SK-N-MC (cell line): ENCODE measurements at regions not wholly inside any gene's neighbourhood (a gene's known extent, or its start where the extent isn't known, plus 50 kb on each side); places are given as distances from the start of the nearest gene placed in this dataset.
"Not testable (repeated sequence)": the region's sequence is repeated elsewhere in the genome, so short reads cannot be mapped to it uniquely, and the experiment has no call there.

Experiments used
- DNase-seq: peaks from one replicate; pipeline ENCODE4 v3.0.0-alpha.2; 2011; ENCODE audit warnings: low read depth, low spot score
- H3K27ac ChIP-seq: fragments of 200-600 bp; sonication (generic); 2 replicates; pipeline ENCODE4 v1.5.1; 2016; ENCODE audit warnings: mixed run types
- H3K36me3 ChIP-seq: fragments of 200-600 bp; sonication (generic); 2 replicates; pipeline ENCODE4 v1.6.1; 2017; ENCODE audit warnings: antibody characterized with exemption, low read length, mixed read lengths; ENCODE audit not compliant: insufficient read depth
- H3K4me3 ChIP-seq: fragments of 200-600 bp; sonication (generic); 2 replicates; pipeline ENCODE4 v1.5.1; 2016
- H3K9ac ChIP-seq: fragments of 200-600 bp; sonication (generic); 2 replicates; pipeline ENCODE4 v1.8.0; 2017; ENCODE audit warnings: mixed run types, mixed read lengths; ENCODE audit not compliant: insufficient read length
- H3K9me3 ChIP-seq: fragments of 200-600 bp; sonication (generic); 2 replicates; pipeline ENCODE4 v1.6.1; 2017; ENCODE audit warnings: low read depth, mild to moderate bottlenecking, antibody characterized with exemption, low read length, moderate library complexity, mixed read lengths
- EZH2 ChIP-seq: fragments of 200-600 bp; sonication (generic); IDR thresholded peaks from one replicate; pipeline ENCODE4 v1.6.1; 2017; ENCODE audit warnings: antibody characterized with exemption
- FOXP2 ChIP-seq: optimal IDR thresholded peaks from 2 replicates; pipeline ENCODE3; 2011; ENCODE audit warnings: mild to moderate bottlenecking, moderate library complexity; ENCODE audit not compliant: insufficient read depth; ENCODE audit errors: extremely low read length, control extremely low read depth
- POLR2AphosphoS5 ChIP-seq: IDR thresholded peaks from 2 replicates; pipeline ENCODE4 v1.6.1; 2012; ENCODE audit warnings: mild to moderate bottlenecking, low read depth, low read length, borderline replicate concordance

GRCh38 chr3:145294572-145294971, 866.4 kb downstream of the PLOD2 start:
- no peak for TF ChIP-seq FOXP2
- no peak for TF ChIP-seq POLR2AphosphoS5
- TF ChIP-seq EZH2: no peak
- no peak overlapping the region for H3K4me3 ChIP-seq
- no peaks in the 10 kb centered on the region for H3K36me3 ChIP-seq
- no peak overlapping the region for H3K9ac ChIP-seq
- H3K27ac ChIP-seq: no peak overlapping the region
- DNase-seq: no peak
- no peaks in the 10 kb centered on the region for H3K9me3 ChIP-seq

GRCh38 chr3:145307272-145307671, 853.7 kb downstream of the PLOD2 start:
- no peak for DNase-seq
- no peaks in the 10 kb centered on the region for H3K9me3 ChIP-seq

DNA sequence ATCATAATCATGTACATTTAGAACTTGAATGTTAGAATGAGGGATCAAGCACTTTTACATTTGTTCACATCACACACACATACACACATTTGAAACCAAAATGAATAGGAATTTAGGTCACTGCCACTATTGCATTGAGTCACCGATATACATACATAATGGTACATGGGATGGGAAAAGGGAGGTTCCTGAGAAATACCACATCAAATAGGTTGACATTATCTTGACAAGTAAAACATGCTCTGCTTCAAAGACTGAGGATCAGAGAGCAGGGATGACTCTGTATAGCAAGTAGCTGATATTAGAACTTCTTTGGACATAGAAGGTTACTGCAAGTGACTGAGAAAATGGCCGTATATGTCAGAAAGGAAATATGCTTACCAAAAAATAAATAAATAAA, 847.2 kb downstream of the PLOD2 start:
- Histone ChIP-seq H3K9me3 (no peaks in the 10 kb centered on the region), H3K27ac (no peak overlapping the region), H3K4me3 (no peak overlapping the region), H3K9ac (no peak overlapping the region), H3K36me3 (no peaks in the 10 kb centered on the region)
- no peak for DNase-seq
- TF ChIP-seq FOXP2 (no peak), EZH2 (no peak), POLR2AphosphoS5 (no peak)

More at GRCh38 chr3:145307272-145307671, 853.7 kb downstream of the PLOD2 start:
- no peak overlapping the region for H3K27ac ChIP-seq
- TF ChIP-seq EZH2 (no peak), POLR2AphosphoS5 (no peak), FOXP2 (no peak)
- no peaks in the 10 kb centered on the region for H3K36me3 ChIP-seq
- no peak overlapping the region for H3K4me3 ChIP-seq
- no peak overlapping the region for H3K9ac ChIP-seq

- not testable (repeated sequence) for H3K36me3 ChIP-seq, H3K27ac ChIP-seq, DNase-seq
Measured at GRCh38 chr3:145316253-145316652, 844.7 kb downstream of the PLOD2 start.

DNA sequence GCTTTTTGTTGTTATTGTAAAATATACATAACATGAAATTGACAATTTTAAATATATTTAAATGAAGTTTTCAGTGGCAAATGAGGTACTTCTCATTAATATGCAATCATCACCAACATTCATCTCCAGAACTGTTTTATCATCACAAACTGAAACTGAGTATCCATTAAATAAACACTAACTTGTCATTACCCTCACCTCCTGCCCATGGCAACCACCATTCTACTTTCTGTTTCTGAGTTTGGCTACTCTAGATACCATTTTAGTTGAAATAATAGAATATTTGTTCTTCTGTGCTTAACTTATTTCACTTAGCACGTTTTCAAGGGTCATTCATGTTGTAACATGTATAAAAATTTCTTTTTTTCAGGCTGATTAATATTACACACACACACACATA, 834.3 kb downstream of the PLOD2 start:
- no peaks in the 10 kb centered on the region for H3K36me3 ChIP-seq
- no peak for DNase-seq
- H3K4me3 ChIP-seq: no peak overlapping the region
- TF ChIP-seq POLR2AphosphoS5 (no peak), EZH2 (no peak), FOXP2 (no peak)
- no peaks in the 10 kb centered on the region for H3K9me3 ChIP-seq
- H3K27ac ChIP-seq: no peak overlapping the region
- no peak overlapping the region for H3K9ac ChIP-seq

More at GRCh38 chr3:145316253-145316652, 844.7 kb downstream of the PLOD2 start:
- H3K4me3 ChIP-seq, H3K9me3 ChIP-seq, H3K9ac ChIP-seq: not testable (repeated sequence)

DNA sequence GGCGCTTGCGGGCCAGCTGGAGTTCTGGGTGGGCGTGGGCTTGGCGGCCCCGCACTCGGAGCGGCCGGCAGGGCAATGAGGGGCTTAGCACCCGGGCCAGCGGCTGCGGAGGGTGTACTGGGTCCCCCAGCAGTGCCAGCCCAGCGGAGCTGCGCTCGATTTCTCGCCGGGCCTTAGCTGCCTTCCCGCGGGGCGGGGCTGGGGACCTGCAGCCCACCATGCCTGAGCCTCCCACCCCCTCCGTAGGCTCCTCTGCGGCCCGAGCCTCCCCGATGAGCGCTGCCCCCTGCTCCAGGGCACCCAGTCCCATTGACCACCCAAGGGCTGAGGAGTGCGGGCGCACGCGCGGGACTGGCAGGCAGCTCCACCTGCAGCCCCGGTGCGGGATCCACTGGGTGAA, 827.6 kb downstream of the PLOD2 start:
- not testable (repeated sequence) for DNase-seq

DNA sequence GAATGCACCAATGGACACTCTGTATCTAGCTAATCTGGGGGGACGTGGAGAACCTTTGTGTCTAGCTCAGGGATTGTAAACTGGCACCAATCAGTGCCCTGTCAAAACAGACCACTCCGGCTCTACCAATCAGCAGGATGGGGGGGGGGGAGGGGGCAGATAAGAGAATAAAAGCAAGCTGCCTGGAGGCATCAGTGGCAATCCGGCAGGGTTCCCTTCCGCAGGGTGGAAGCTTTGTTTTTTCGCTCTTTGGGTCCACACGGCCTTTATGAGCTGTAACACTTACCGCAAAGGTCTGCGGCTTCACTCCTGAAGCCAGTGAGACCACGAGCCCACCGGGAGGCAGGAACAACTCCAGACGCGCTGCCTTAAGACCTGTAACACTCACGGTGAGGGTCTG, 827.1 kb downstream of the PLOD2 start:
- H3K9ac ChIP-seq: no peak overlapping the region

More for the DNA sequence above, 827.6 kb downstream of the PLOD2 start:
- H3K4me3 ChIP-seq, H3K9me3 ChIP-seq, H3K27ac ChIP-seq, H3K9ac ChIP-seq, H3K36me3 ChIP-seq: not testable (repeated sequence)

GRCh38 chr3:145355206-145355605, 805.8 kb downstream of the PLOD2 start:
- TF ChIP-seq EZH2 (no peak), FOXP2 (no peak), POLR2AphosphoS5 (no peak)
- DNase-seq: no peak
- Histone ChIP-seq H3K9ac (no peak overlapping the region), H3K9me3 (peaks cover 8% of the 10 kb centered on the region; the same call in 1 of the 2 replicates), H3K36me3 (no peaks in the 10 kb centered on the region), H3K4me3 (no peak overlapping the region), H3K27ac (no peak overlapping the region)

More for the DNA sequence above, 827.1 kb downstream of the PLOD2 start:
- DNase-seq: no peak
- Histone ChIP-seq H3K4me3 (no peak overlapping the region), H3K9me3 (no peaks in the 10 kb centered on the region), H3K36me3 (no peaks in the 10 kb centered on the region), H3K27ac (no peak overlapping the region)
- TF ChIP-seq FOXP2 (no peak), POLR2AphosphoS5 (no peak), EZH2 (no peak)

- Histone ChIP-seq H3K9me3 (peaks cover 8% of the 10 kb centered on the region; the same call in 1 of the 2 replicates), H3K9ac (no peak overlapping the region), H3K4me3 (no peak overlapping the region), H3K27ac (no peak overlapping the region), H3K36me3 (no peaks in the 10 kb centered on the region)
- no peak for DNase-seq
- TF ChIP-seq POLR2AphosphoS5 (no peak), FOXP2 (no peak), EZH2 (no peak)
Measured at GRCh38 chr3:145357453-145357852, 803.5 kb downstream of the PLOD2 start.
